ENCODE measurements at regions not wholly inside any gene's neighbourhood (a gene's known extent, or its start where the extent isn't known, plus 50 kb on each side); places are given as distances from the start of the nearest gene placed in this dataset.

DNA sequence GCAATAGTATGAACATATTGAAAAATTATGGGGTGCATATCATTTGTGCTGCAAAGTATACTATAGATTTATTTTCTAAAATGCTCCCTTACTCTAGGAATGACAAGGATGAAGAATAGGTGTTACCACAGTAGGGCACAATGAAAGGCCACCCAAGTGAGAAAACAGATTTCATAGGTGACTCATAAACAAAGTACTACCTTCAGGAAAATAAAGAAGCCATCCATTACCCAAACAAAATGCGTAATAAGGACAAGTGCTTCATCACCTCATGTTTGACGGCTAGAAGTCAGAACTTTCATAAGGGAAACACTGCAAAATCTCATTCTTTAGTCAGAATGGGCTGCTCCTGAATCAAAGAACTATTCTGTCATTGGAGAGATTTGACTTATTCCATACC is 116.6 kb downstream of the MFSD1 start:
- TF ChIP-seq POLR2A (IDR thresholded peaks at IDR 0.05) (no peak), CTCF (IDR thresholded peaks at IDR 0.05) (no peak), EP300 (IDR thresholded peaks at IDR 0.05) (no peak)
